Neural progenitor cell (in vitro differentiated cells): ENCODE measurements at regions not wholly inside any gene's neighbourhood (a gene's known extent, or its start where the extent isn't known, plus 50 kb on each side); places are given as distances from the start of the nearest gene placed in this dataset.

Experiments used
- CTCF ChIP-seq: fragments of 200-600 bp; sonication (generic); IDR thresholded peaks from 2 replicates; pipeline ENCODE4 v1.5.1; 2017; ENCODE audit warnings: antibody characterized with exemption, mild to moderate bottlenecking
- EZH2phosphoT487 ChIP-seq: fragments of 200-600 bp; sonication (generic); IDR thresholded peaks from 2 replicates; pipeline ENCODE4 v1.6.1; 2017; ENCODE audit warnings: antibody characterized with exemption

GRCh38 chr5:135215617-135216470 lies 181.8 kb upstream of the PITX1 start:
- TF ChIP-seq CTCF (no peak), EZH2phosphoT487 (no peak)
